ENCODE measurements at regions not wholly inside any gene's neighbourhood (a gene's known extent, or its start where the extent isn't known, plus 50 kb on each side); places are given as distances from the start of the nearest gene placed in this dataset.
"Not testable (repeated sequence)": the region's sequence is repeated elsewhere in the genome, so short reads cannot be mapped to it uniquely, and the experiment has no call there.

DNA sequence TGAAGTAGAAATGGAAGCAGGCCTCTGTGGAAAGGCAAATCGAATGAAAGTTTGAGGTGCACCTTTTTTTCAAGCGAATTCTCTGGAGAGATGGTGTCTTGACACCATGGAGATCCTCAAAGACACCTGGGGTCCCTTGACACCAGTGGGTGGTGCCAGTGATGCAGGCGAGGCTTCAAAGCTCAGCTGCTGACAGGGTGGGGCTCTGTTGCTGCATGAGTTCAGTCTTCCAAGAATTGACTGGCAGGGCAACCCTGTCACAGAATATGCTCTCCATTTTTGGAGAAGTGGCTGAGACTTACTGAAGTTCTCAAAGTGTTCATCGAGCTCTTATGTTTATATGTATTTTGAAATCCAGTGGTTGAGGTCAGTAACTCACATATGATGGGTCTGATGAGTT, 1376.6 kb downstream of the SPATA31A7 start:
- TF ChIP-seq EZH2 (IDR thresholded peaks at IDR 0.05; ENCODE audit: borderline replicate concordance, low read length) = not testable (repeated sequence)
- TF ChIP-seq, protein P1, sequence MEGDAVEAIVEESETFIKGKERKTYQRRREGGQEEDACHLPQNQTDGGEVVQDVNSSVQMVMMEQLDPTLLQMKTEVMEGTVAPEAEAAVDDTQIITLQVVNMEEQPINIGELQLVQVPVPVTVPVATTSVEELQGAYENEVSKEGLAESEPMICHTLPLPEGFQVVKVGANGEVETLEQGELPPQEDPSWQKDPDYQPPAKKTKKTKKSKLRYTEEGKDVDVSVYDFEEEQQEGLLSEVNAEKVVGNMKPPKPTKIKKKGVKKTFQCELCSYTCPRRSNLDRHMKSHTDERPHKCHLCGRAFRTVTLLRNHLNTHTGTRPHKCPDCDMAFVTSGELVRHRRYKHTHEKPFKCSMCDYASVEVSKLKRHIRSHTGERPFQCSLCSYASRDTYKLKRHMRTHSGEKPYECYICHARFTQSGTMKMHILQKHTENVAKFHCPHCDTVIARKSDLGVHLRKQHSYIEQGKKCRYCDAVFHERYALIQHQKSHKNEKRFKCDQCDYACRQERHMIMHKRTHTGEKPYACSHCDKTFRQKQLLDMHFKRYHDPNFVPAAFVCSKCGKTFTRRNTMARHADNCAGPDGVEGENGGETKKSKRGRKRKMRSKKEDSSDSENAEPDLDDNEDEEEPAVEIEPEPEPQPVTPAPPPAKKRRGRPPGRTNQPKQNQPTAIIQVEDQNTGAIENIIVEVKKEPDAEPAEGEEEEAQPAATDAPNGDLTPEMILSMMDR (conservative IDR thresholded peaks at IDR 0.05 in 1 of 2, IDR thresholded peaks at IDR 0.05 in 1 of 2; ENCODE audit: extremely low read depth in 1 of 2, insufficient read depth in 1 of 2, low read depth in 1 of 2, low read length in 2 of 2) = not testable (repeated sequence)

All from mammary epithelial cell (primary cell).